ENCODE measurements at regions not wholly inside any gene's neighbourhood (a gene's known extent, or its start where the extent isn't known, plus 50 kb on each side); places are given as distances from the start of the nearest gene placed in this dataset.
A peak's percentile ranks its signal among the peaks of the same experiment; 100 is the strongest.

GRCh38 chr9:124098141-124098905 is 86.8 kb downstream of the LHX2 start:
- Histone ChIP-seq H4K20me1 (ENCODE audit: control insufficient read depth, extremely low read depth, insufficient read depth, low read length) (no peaks in the 10 kb centered on the region), H3K36me3 (ENCODE audit: control insufficient read depth in 2 of 2, extremely low read depth in 1 of 2, insufficient read depth in 2 of 2, low read length in 2 of 2) (no peaks in the 10 kb centered on the region), H3K4me3 (ENCODE audit: control insufficient read depth in 2 of 3, extremely low read depth in 1 of 3, insufficient read depth in 2 of 3, low read depth in 1 of 3, low read length in 3 of 3) (no peak overlapping the region), H3K4me2 (ENCODE audit: control insufficient read depth, extremely low read depth, insufficient read depth, low read depth, low read length) (peak overlapping the region; percentile 44), H3K79me2 (ENCODE audit: control insufficient read depth, insufficient read depth, low read length) (no peaks in the 10 kb centered on the region), H3K9me3 (ENCODE audit: control insufficient read depth, low read depth, low read length) (no peaks in the 10 kb centered on the region), H3K27me3 (ENCODE audit: control insufficient read depth, extremely low read depth, insufficient read depth, low read length) (peaks cover 11% of the 10 kb centered on the region), H2AFZ (ENCODE audit: control insufficient read depth, low read length) (no peak overlapping the region), H3K4me1 (ENCODE audit: control insufficient read depth, extremely low read depth, insufficient read depth, low read length) (peaks cover 50% of the 10 kb centered on the region), H3K9ac (ENCODE audit: control insufficient read depth, extremely low read depth, insufficient read depth, low read length) (no peak overlapping the region), H3K9me1 (ENCODE audit: control insufficient read depth, extremely low read depth, insufficient read depth, low read length) (no peaks in the 10 kb centered on the region), H3K27ac (ENCODE audit: control insufficient read depth, insufficient read depth, low read length) (no peak overlapping the region)
- DNase-seq (ENCODE audit: low read depth, low spot score) (no peak), FAIRE-seq (peak; percentile 83)
- TF ChIP-seq EZH2 (IDR thresholded peaks at IDR 0.05; ENCODE audit: low read length) (no peak), CTCF (optimal IDR thresholded peaks at IDR 0.05 in 1 of 3, IDR thresholded peaks at IDR 0.05 in 1 of 3, conservative IDR thresholded peaks at IDR 0.05 in 1 of 3; ENCODE audit: extremely low read depth in 1 of 3, insufficient read depth in 2 of 3, low read length in 3 of 3) (no peak)
- dilution Hi-C loops (cut with MboI; ENCODE audit: extremely low pct_ligation_motif_present, low sequenced_read_pairs), result no loop called here

- peaks cover 2% of the 10 kb centered on the region for H3K9me1 ChIP-seq (ENCODE audit: control insufficient read depth, extremely low read depth, insufficient read depth, low read length)
- H3K27ac ChIP-seq (ENCODE audit: control insufficient read depth, insufficient read depth, low read length), result no peak overlapping the region
- no peaks in the 10 kb centered on the region for H4K20me1 ChIP-seq (ENCODE audit: control insufficient read depth, extremely low read depth, insufficient read depth, low read length)
- H3K27me3 ChIP-seq (ENCODE audit: control insufficient read depth, extremely low read depth, insufficient read depth, low read length), result peaks cover 8% of the 10 kb centered on the region
- H3K4me3 ChIP-seq (ENCODE audit: control insufficient read depth in 2 of 3, extremely low read depth in 1 of 3, insufficient read depth in 2 of 3, low read depth in 1 of 3, low read length in 3 of 3), result no peak overlapping the region
- no peak overlapping the region for H2AFZ ChIP-seq (ENCODE audit: control insufficient read depth, low read length)
- H3K79me2 ChIP-seq (ENCODE audit: control insufficient read depth, insufficient read depth, low read length), result no peaks in the 10 kb centered on the region
- dilution Hi-C loops (cut with MboI; ENCODE audit: extremely low pct_ligation_motif_present, low sequenced_read_pairs), result loop anchor here (25.0 kb wide), 1 partner anchor 212 kb away; no protein-coding TSS in a partner anchor
- TF ChIP-seq EZH2 (IDR thresholded peaks at IDR 0.05; ENCODE audit: low read length) (no peak), CTCF (optimal IDR thresholded peaks at IDR 0.05 in 1 of 3, IDR thresholded peaks at IDR 0.05 in 1 of 3, conservative IDR thresholded peaks at IDR 0.05 in 1 of 3; ENCODE audit: extremely low read depth in 1 of 3, insufficient read depth in 2 of 3, low read length in 3 of 3) (no peak)
- H3K9me3 ChIP-seq (ENCODE audit: control insufficient read depth, low read depth, low read length), result no peaks in the 10 kb centered on the region
- H3K9ac ChIP-seq (ENCODE audit: control insufficient read depth, extremely low read depth, insufficient read depth, low read length), result no peak overlapping the region
- DNase-seq (ENCODE audit: low read depth, low spot score), result no peak
- peaks cover 54% of the 10 kb centered on the region for H3K4me1 ChIP-seq (ENCODE audit: control insufficient read depth, extremely low read depth, insufficient read depth, low read length)
- H3K4me2 ChIP-seq (ENCODE audit: control insufficient read depth, extremely low read depth, insufficient read depth, low read depth, low read length), result no peak overlapping the region
- no peak for FAIRE-seq
- no peaks in the 10 kb centered on the region for H3K36me3 ChIP-seq (ENCODE audit: control insufficient read depth in 2 of 2, extremely low read depth in 1 of 2, insufficient read depth in 2 of 2, low read length in 2 of 2)
Measured at GRCh38 chr9:124099860-124100259, 88.3 kb downstream of the LHX2 start.

Data from keratinocyte (primary cell).